Suprapubic skin (tissue), 4 donors: ENCODE measurements at regions not wholly inside any gene's neighbourhood (a gene's known extent, or its start where the extent isn't known, plus 50 kb on each side); places are given as distances from the start of the nearest gene placed in this dataset.
"Not testable (repeated sequence)": the region's sequence is repeated elsewhere in the genome, so short reads cannot be mapped to it uniquely, and the experiment has no call there.

Experiments
- DNase-seq, 2 donors: peaks; one replicate each; pipeline ENCODE4 v3.0.0-alpha.2; 2019; ENCODE audit warnings: low spot score in 2 of 2
- H3K27ac ChIP-seq: fragments of 200-600 bp; sonication (generic); one replicate; pipeline ENCODE4 v1.5.1; 2019
- H3K27me3 ChIP-seq: fragments of 200-600 bp; sonication (generic); one replicate; pipeline ENCODE4 v1.5.1; 2019
- H3K36me3 ChIP-seq: fragments of 200-600 bp; sonication (generic); one replicate; pipeline ENCODE4 v1.5.1; 2019
- H3K4me1 ChIP-seq: fragments of 200-600 bp; sonication (generic); one replicate; pipeline ENCODE4 v1.5.1; 2019
- H3K4me3 ChIP-seq: fragments of 200-600 bp; sonication (generic); one replicate; pipeline ENCODE4 v1.5.1; 2019; ENCODE audit warnings: mild to moderate bottlenecking
- H3K9me3 ChIP-seq: fragments of 200-600 bp; sonication (generic); one replicate; pipeline ENCODE4 v1.5.1; 2019
- EP300 ChIP-seq: sonication (generic); formaldehyde crosslinking; IDR thresholded peaks from one replicate; pipeline ENCODE4 v1.6.1; 2017; ENCODE audit warnings: antibody characterized with exemption
- POLR2A ChIP-seq, 2 donors: fragments of 450-650 bp; IDR thresholded peaks; one replicate each; pipeline ENCODE4 v1.6.1; 2017; ENCODE audit warnings: antibody characterized with exemption in 2 of 2, mild to moderate bottlenecking in 2 of 2, moderate library complexity in 2 of 2
- POLR2AphosphoS5 ChIP-seq, 3 donors: sonication (generic); formaldehyde crosslinking; IDR thresholded peaks; one replicate each; pipeline ENCODE4 v1.6.1; 2017; ENCODE audit warnings: antibody characterized with exemption in 3 of 3
- WGBS: methylation state at CpG from one replicate; pipeline ENCODE4 v1.1.5; 2018; 5-methylcytosine and 5-hydroxymethylcytosine counted together
- TF ChIP-seq, protein P1 (sequence below), 2 donors: fragments of 200-600 bp in 1 of 2; fragments of 450-650 bp in 1 of 2; sonication (generic) in 1 of 2; IDR thresholded peaks; one replicate each; pipeline ENCODE4 v1.5.1; 2016 to 2019; ENCODE audit warnings: antibody characterized with exemption in 2 of 2, mild to moderate bottlenecking in 1 of 2, moderate library complexity in 1 of 2

DNA sequence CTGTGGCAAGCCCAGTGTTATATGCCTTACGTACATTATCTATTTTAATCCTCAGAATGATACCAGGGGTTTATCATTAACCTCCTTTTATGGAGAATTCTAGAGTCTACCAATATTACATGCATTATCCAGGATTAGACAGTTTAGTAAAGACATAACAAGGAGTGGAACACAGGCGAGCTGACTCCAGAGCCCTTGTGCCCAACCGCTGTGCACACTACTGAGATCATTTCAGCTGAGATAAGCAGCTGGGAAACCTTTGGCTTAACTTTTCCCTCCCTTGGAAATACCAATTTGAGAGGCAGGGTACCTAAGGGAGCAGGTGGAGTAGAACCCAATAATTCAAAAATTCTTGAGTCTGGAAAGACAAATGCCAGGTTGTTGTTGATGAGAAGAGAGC, 59.8 kb upstream of the ATP1B1 start:
- no peak overlapping the region for H3K4me3 ChIP-seq
- no peak for TF ChIP-seq POLR2A (IDR thresholded peaks at IDR 0.05)
- TF ChIP-seq EP300: no peak
- TF ChIP-seq POLR2AphosphoS5 (IDR thresholded peaks at IDR 0.05): no peak
- TF ChIP-seq, protein P1, sequence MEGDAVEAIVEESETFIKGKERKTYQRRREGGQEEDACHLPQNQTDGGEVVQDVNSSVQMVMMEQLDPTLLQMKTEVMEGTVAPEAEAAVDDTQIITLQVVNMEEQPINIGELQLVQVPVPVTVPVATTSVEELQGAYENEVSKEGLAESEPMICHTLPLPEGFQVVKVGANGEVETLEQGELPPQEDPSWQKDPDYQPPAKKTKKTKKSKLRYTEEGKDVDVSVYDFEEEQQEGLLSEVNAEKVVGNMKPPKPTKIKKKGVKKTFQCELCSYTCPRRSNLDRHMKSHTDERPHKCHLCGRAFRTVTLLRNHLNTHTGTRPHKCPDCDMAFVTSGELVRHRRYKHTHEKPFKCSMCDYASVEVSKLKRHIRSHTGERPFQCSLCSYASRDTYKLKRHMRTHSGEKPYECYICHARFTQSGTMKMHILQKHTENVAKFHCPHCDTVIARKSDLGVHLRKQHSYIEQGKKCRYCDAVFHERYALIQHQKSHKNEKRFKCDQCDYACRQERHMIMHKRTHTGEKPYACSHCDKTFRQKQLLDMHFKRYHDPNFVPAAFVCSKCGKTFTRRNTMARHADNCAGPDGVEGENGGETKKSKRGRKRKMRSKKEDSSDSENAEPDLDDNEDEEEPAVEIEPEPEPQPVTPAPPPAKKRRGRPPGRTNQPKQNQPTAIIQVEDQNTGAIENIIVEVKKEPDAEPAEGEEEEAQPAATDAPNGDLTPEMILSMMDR (IDR thresholded peaks at IDR 0.05): no peak
- 96% methylated on average over 3 of the region's 3 CpGs for WGBS
- no peaks in the 10 kb centered on the region for H3K36me3 ChIP-seq
- H3K27me3 ChIP-seq: no peaks in the 10 kb centered on the region
- no peak overlapping the region for H3K27ac ChIP-seq
- no peak for DNase-seq
- no peaks in the 10 kb centered on the region for H3K9me3 ChIP-seq
- H3K4me1 ChIP-seq: no peaks in the 10 kb centered on the region

DNA sequence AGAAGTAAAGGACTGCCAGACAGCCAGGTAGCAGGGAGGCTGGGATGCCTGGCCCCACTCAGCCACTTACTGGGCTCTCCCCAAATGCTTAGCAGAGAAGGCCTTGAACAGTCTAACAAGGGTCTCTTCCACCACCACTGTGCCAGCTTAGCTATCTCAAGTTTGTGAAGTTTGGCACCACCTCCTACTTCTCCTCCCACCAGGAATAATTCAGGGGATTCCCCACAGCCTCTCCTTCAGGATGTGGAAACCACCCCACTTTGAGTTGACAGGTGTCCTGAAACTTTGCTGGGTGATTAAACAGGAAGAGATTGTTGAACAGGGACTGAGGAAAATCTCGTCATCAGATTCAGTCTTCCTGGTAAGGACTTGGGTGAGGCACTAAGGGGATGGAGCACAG, 59.4 kb upstream of the ATP1B1 start:
- no peaks in the 10 kb centered on the region for H3K9me3 ChIP-seq
- no peak for DNase-seq
- H3K27ac ChIP-seq: no peak overlapping the region
- WGBS: 75% methylated on average over 1 of the region's 1 CpG
- no peaks in the 10 kb centered on the region for H3K27me3 ChIP-seq
- no peaks in the 10 kb centered on the region for H3K36me3 ChIP-seq
- H3K4me3 ChIP-seq: no peak overlapping the region
- H3K4me1 ChIP-seq: no peaks in the 10 kb centered on the region
- TF ChIP-seq POLR2AphosphoS5 (IDR thresholded peaks at IDR 0.05): no peak
- no peak for TF ChIP-seq POLR2A (IDR thresholded peaks at IDR 0.05)
- no peak for TF ChIP-seq EP300
- TF ChIP-seq, protein P1 (IDR thresholded peaks at IDR 0.05): no peak

DNA sequence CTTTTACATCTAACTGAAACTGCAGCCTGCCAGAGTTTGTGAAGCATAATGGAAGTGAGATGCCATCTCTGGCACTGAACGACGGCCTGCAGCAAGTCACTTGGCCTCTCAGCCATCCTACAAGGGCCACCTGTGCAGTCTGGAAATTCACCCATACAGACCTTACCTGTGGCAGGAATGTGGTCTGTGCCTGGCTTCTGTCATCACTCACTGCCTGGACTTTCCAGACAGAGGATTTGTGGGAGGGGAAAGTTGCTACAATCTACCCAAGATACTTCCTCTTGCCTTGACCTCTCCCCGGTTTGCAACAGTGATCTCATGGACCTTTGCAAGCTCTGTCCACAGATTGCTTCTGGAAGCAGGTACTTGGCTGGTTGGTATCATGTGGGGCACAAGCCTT, 58.4 kb upstream of the ATP1B1 start:
- Histone ChIP-seq H3K27ac (no peak overlapping the region), H3K9me3 (no peaks in the 10 kb centered on the region), H3K4me3 (no peak overlapping the region), H3K36me3 (no peaks in the 10 kb centered on the region), H3K27me3 (no peaks in the 10 kb centered on the region), H3K4me1 (no peaks in the 10 kb centered on the region)
- DNase-seq: no peak
- TF ChIP-seq EP300 (no peak), POLR2A (IDR thresholded peaks at IDR 0.05) (no peak), POLR2AphosphoS5 (IDR thresholded peaks at IDR 0.05) (no peak)
- TF ChIP-seq, protein P1 (IDR thresholded peaks at IDR 0.05): no peak
- WGBS: 77% methylated on average over 3 of the region's 3 CpGs

DNA sequence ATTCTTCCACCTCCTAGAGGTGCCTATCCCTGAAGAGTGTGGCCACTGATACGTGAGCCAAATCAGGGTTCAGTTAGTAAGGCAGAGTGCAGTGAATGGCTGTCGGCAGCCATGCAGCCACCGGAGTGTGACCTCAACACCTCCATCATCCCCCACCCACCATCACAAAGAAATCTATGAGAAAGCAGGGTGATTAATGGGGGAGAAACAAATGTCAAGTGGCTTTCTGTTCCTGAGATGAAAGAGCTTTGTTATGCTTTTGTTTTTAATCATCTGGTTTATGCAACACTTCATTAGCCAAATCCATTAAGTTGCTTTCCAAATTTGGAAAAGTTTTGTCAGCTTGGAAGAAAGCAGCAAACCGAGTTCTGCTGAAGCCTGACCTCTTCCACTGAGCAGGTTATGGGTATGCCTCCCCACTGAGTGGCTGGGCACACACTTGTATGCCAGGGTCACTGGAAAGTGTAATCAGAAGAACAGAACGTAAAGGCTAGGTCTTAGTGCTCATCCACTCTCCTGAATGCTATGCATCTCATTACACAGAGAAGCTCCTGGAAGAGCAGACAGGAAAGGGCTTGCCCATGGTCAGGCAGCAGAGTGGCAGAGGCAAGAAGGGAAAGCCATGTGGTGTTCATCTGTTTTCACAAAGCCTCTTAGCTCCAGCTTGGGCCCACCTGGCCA, 57.1 kb upstream of the ATP1B1 start:
- Histone ChIP-seq H3K4me1 (no peaks in the 10 kb centered on the region), H3K27me3 (no peaks in the 10 kb centered on the region), H3K27ac (no peak overlapping the region), H3K4me3 (no peak overlapping the region), H3K9me3 (no peaks in the 10 kb centered on the region), H3K36me3 (no peaks in the 10 kb centered on the region)
- TF ChIP-seq POLR2AphosphoS5 (IDR thresholded peaks at IDR 0.05): no peak
- TF ChIP-seq, protein P1 (IDR thresholded peaks at IDR 0.05): no peak
- TF ChIP-seq POLR2A (IDR thresholded peaks at IDR 0.05): no peak
- TF ChIP-seq EP300: no peak
- DNase-seq: no peak
- WGBS: 50% methylated on average over 5 of the region's 5 CpGs

DNA sequence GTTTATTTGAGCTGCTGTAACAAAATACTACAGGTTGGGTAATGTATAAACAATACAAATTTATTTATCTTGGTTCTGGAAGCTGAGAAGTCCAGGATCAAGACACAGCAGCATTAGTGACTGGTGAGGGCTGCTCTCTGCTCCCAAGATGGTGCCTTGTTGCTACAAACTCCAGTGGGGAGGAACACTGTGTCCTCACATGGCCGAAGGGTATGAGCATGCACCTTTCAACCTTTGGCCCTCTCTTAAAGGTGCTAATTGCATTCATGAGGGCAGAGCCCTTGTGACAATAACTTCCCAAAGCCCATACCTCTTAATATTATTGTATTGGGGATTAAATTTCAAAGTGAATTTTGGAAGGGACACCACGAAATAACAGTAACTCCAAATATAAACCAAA, 55.3 kb upstream of the ATP1B1 start:
- 88% methylated on average over 2 of the region's 2 CpGs for WGBS
- Histone ChIP-seq H3K27ac (no peak overlapping the region), H3K4me1 (no peaks in the 10 kb centered on the region), H3K9me3 (no peaks in the 10 kb centered on the region), H3K4me3 (no peak overlapping the region), H3K36me3 (no peaks in the 10 kb centered on the region), H3K27me3 (no peaks in the 10 kb centered on the region)
- no peak for DNase-seq
- no peak for TF ChIP-seq POLR2AphosphoS5 (IDR thresholded peaks at IDR 0.05)
- TF ChIP-seq POLR2A (IDR thresholded peaks at IDR 0.05): no peak
- TF ChIP-seq, protein P1 (IDR thresholded peaks at IDR 0.05): no peak
- TF ChIP-seq EP300: no peak

DNA sequence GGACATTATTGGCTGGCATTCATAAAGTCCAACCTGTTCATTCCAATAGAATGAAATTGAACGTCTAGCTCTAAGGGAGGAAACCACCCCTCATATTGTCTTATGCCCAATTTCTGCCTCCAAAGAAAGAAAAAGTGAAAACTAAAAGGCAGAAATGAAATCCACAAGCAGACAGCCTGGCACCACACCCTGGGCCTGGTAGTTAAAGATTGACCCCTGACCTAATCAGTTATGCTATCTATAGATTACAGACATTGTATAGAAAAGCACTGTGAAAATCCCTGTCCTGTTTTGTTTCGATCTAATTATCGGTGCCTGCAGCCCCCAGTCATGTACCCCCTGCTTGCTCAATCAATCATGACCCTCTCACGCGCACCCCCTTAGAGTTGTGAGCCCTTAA, 54.3 kb upstream of the ATP1B1 start:
- not testable (repeated sequence) for DNase-seq, H3K4me3 ChIP-seq, H3K4me1 ChIP-seq, H3K27ac ChIP-seq, H3K9me3 ChIP-seq, H3K27me3 ChIP-seq, H3K36me3 ChIP-seq
- WGBS: 90% methylated on average over 5 of the region's 5 CpGs
